ENCODE measurements at regions not wholly inside any gene's neighbourhood (a gene's known extent, or its start where the extent isn't known, plus 50 kb on each side); places are given as distances from the start of the nearest gene placed in this dataset.
A peak's percentile ranks its signal among the peaks of the same experiment; 100 is the strongest.

- no peaks in the 10 kb centered on the region for H3K27me3 Mint-ChIP-seq (ENCODE audit: low read depth)
- peaks cover 7% of the 10 kb centered on the region for H3K36me3 Mint-ChIP-seq (ENCODE audit: low read depth)
- H3K4me1 Mint-ChIP-seq (ENCODE audit: low read depth), result peaks cover 22% of the 10 kb centered on the region
- H3K27ac Mint-ChIP-seq, result no peak overlapping the region
- peaks cover 4% of the 10 kb centered on the region for H3K9me3 Mint-ChIP-seq
- no peak overlapping the region for H3K4me3 Mint-ChIP-seq
These were observed 255.4 kb upstream of the IRF2BP2 start for GRCh38 chr1:234865171-234866006.

- Mint-ChIP-seq H3K4me1 (ENCODE audit: low read depth) (peaks cover 25% of the 10 kb centered on the region), H3K27ac (no peak overlapping the region), H3K9me3 (peaks cover 4% of the 10 kb centered on the region), H3K4me3 (no peak overlapping the region), H3K36me3 (ENCODE audit: low read depth) (peaks cover 8% of the 10 kb centered on the region), H3K27me3 (ENCODE audit: low read depth) (no peaks in the 10 kb centered on the region)
These were observed 254.1 kb upstream of the IRF2BP2 start for GRCh38 chr1:234864116-234864515.

GRCh38 chr1:234863551-234863971, 253.6 kb upstream of the IRF2BP2 start:
- Mint-ChIP-seq H3K4me1 (ENCODE audit: low read depth) (peaks cover 25% of the 10 kb centered on the region), H3K27me3 (ENCODE audit: low read depth) (no peaks in the 10 kb centered on the region), H3K36me3 (ENCODE audit: low read depth) (peaks cover 8% of the 10 kb centered on the region), H3K9me3 (peaks cover 4% of the 10 kb centered on the region), H3K4me3 (no peak overlapping the region), H3K27ac (no peak overlapping the region)

- Mint-ChIP-seq H3K36me3 (ENCODE audit: low read depth) (peaks cover 8% of the 10 kb centered on the region), H3K27me3 (ENCODE audit: low read depth) (no peaks in the 10 kb centered on the region), H3K9me3 (peaks cover 4% of the 10 kb centered on the region), H3K4me1 (ENCODE audit: low read depth) (peaks cover 25% of the 10 kb centered on the region), H3K27ac (no peak overlapping the region), H3K4me3 (no peak overlapping the region)
These were observed 253.1 kb upstream of the IRF2BP2 start for GRCh38 chr1:234862944-234863515.

GRCh38 chr1:234862360-234862943, 252.5 kb upstream of the IRF2BP2 start:
- no peak overlapping the region for H3K27ac Mint-ChIP-seq
- peaks cover 8% of the 10 kb centered on the region for H3K36me3 Mint-ChIP-seq (ENCODE audit: low read depth)
- peaks cover 4% of the 10 kb centered on the region for H3K9me3 Mint-ChIP-seq
- no peaks in the 10 kb centered on the region for H3K27me3 Mint-ChIP-seq (ENCODE audit: low read depth)
- H3K4me1 Mint-ChIP-seq (ENCODE audit: low read depth), result peaks cover 24% of the 10 kb centered on the region
- H3K4me3 Mint-ChIP-seq, result no peak overlapping the region

- peaks cover 19% of the 10 kb centered on the region for H3K4me1 Mint-ChIP-seq (ENCODE audit: low read depth)
These were observed 251.8 kb upstream of the IRF2BP2 start for GRCh38 chr1:234861761-234862160.

GRCh38 chr1:234861024-234861620, 251.1 kb upstream of the IRF2BP2 start:
- peaks cover 4% of the 10 kb centered on the region for H3K9me3 Mint-ChIP-seq
- H3K27ac Mint-ChIP-seq, result no peak overlapping the region
- H3K27me3 Mint-ChIP-seq (ENCODE audit: low read depth), result no peaks in the 10 kb centered on the region
- peaks cover 8% of the 10 kb centered on the region for H3K36me3 Mint-ChIP-seq (ENCODE audit: low read depth)
- peaks cover 16% of the 10 kb centered on the region for H3K4me1 Mint-ChIP-seq (ENCODE audit: low read depth)
- H3K4me3 Mint-ChIP-seq, result no peak overlapping the region

More at GRCh38 chr1:234861761-234862160, 251.8 kb upstream of the IRF2BP2 start:
- Mint-ChIP-seq H3K9me3 (peaks cover 4% of the 10 kb centered on the region), H3K27ac (no peak overlapping the region), H3K27me3 (ENCODE audit: low read depth) (no peaks in the 10 kb centered on the region), H3K4me3 (no peak overlapping the region), H3K36me3 (ENCODE audit: low read depth) (peaks cover 8% of the 10 kb centered on the region)

- no peak overlapping the region for H3K4me3 Mint-ChIP-seq
- H3K27ac Mint-ChIP-seq, result no peak overlapping the region
- peaks cover 4% of the 10 kb centered on the region for H3K36me3 Mint-ChIP-seq (ENCODE audit: low read depth)
- peaks cover 21% of the 10 kb centered on the region for H3K4me1 Mint-ChIP-seq (ENCODE audit: low read depth)
- no peaks in the 10 kb centered on the region for H3K27me3 Mint-ChIP-seq (ENCODE audit: low read depth)
- no peaks in the 10 kb centered on the region for H3K9me3 Mint-ChIP-seq
These were observed 248.7 kb upstream of the IRF2BP2 start for GRCh38 chr1:234858722-234859121.

GRCh38 chr1:234856845-234857245, 246.9 kb upstream of the IRF2BP2 start:
- no peaks in the 10 kb centered on the region for H3K9me3 Mint-ChIP-seq
- no peaks in the 10 kb centered on the region for H3K27me3 Mint-ChIP-seq (ENCODE audit: low read depth)
- no peak overlapping the region for H3K4me3 Mint-ChIP-seq
- H3K4me1 Mint-ChIP-seq (ENCODE audit: low read depth), result peaks cover 25% of the 10 kb centered on the region
- no peak overlapping the region for H3K27ac Mint-ChIP-seq
- H3K36me3 Mint-ChIP-seq (ENCODE audit: low read depth), result peaks cover 2% of the 10 kb centered on the region

- Mint-ChIP-seq H3K4me1 (ENCODE audit: low read depth) (peaks cover 33% of the 10 kb centered on the region), H3K4me3 (no peak overlapping the region), H3K27me3 (ENCODE audit: low read depth) (no peaks in the 10 kb centered on the region), H3K36me3 (ENCODE audit: low read depth) (peaks cover 3% of the 10 kb centered on the region), H3K27ac (no peak overlapping the region), H3K9me3 (no peaks in the 10 kb centered on the region)
These were observed 245.9 kb upstream of the IRF2BP2 start for GRCh38 chr1:234855851-234856250.

- Mint-ChIP-seq H3K36me3 (ENCODE audit: low read depth) (peaks cover 2% of the 10 kb centered on the region), H3K9me3 (no peaks in the 10 kb centered on the region), H3K4me1 (ENCODE audit: low read depth) (peaks cover 36% of the 10 kb centered on the region), H3K4me3 (no peak overlapping the region), H3K27ac (no peak overlapping the region), H3K27me3 (ENCODE audit: low read depth) (no peaks in the 10 kb centered on the region)
These were observed 244.7 kb upstream of the IRF2BP2 start for GRCh38 chr1:234854645-234855039.

GRCh38 chr1:234853906-234854644, 244.1 kb upstream of the IRF2BP2 start:
- Mint-ChIP-seq H3K27me3 (ENCODE audit: low read depth) (no peaks in the 10 kb centered on the region), H3K4me1 (ENCODE audit: low read depth) (peaks cover 38% of the 10 kb centered on the region), H3K9me3 (no peaks in the 10 kb centered on the region), H3K36me3 (ENCODE audit: low read depth) (peaks cover 2% of the 10 kb centered on the region), H3K4me3 (no peak overlapping the region), H3K27ac (peak overlapping the region; percentile 38)

- Mint-ChIP-seq H3K9me3 (no peaks in the 10 kb centered on the region), H3K27me3 (ENCODE audit: low read depth) (no peaks in the 10 kb centered on the region), H3K36me3 (ENCODE audit: low read depth) (peaks cover 2% of the 10 kb centered on the region), H3K4me3 (no peak overlapping the region), H3K4me1 (ENCODE audit: low read depth) (peaks cover 43% of the 10 kb centered on the region), H3K27ac (no peak overlapping the region)
These were observed 242.7 kb upstream of the IRF2BP2 start for GRCh38 chr1:234852659-234853058.

Measured in T-helper 1 cell treated with Interleukin-12 subunit alpha and Interleukin-12 subunit beta and Interleukin-4 antibody, amounts not matched to agents 30 μg/mL and 1 μg/mL, for 36 hours (primary cell).